ENCODE measurements at regions not wholly inside any gene's neighbourhood (a gene's known extent, or its start where the extent isn't known, plus 50 kb on each side); places are given as distances from the start of the nearest gene placed in this dataset.

DNA sequence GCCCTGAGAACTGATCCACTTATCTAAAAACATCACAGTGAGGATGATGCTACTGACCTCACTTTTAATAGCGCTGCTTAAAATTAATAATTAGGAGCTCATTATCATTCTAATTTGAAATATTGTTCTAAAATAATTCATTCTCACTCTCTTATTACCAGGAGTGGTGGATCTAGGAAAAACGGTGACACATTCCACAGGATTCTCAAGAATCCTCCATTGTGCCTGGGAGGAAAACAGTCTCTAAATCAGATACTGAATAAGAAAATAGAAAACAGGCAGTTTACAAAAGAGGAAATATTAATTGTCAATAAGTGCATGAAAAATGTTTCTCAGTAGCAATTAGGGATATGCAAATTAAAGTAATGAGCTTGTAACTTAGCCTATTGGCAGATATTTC lies 187.4 kb downstream of the TENT5A start:
- TF ChIP-seq CTCF (conservative IDR thresholded peaks at IDR 0.05; ENCODE audit: low read length), result no peak
- TF ChIP-seq EZH2phosphoT487 (IDR thresholded peaks at IDR 0.05; ENCODE audit: borderline replicate concordance, low read depth, low read length), result no peak
